HCT116 (cell line): ENCODE measurements at regions not wholly inside any gene's neighbourhood (a gene's known extent, or its start where the extent isn't known, plus 50 kb on each side); places are given as distances from the start of the nearest gene placed in this dataset.

ENCODE experiments used
- ATAC-seq: fragments of 200-7000 bp; cut with Tn5 transposase; 2 replicates; pipeline ENCODE4 v1.9.1; 2020; ENCODE audit warnings: mild to moderate bottlenecking, moderate library complexity
- BruUV-seq: library from RNA; stranded (reverse); fragments of 400-500 nt; replicated peaks from 2 replicates; lab custom pipeline; 2021; lab: Mats Ljungman, UMichigan
- CTCF ChIA-PET: fragments of 300-600 bp; sonication (Branson Sonifier 250); formaldehyde crosslinking; loops from one replicate; lab custom pipeline; 2021; ENCODE audit warnings: antibody characterized with exemption; lab: Charles Lee
- POLR2A ChIA-PET: fragments of 300-600, 350-600 bp; sonication (Branson Sonifier 250); formaldehyde crosslinking; loops from one replicate; lab custom pipeline; 2021; ENCODE audit warnings: antibody characterized with exemption; lab: Charles Lee
- RAD21 ChIA-PET, 2 experiments: fragments of 300-600 bp; sonication (Branson Sonifier 250); formaldehyde crosslinking; loops; one replicate each; lab custom pipeline; 2023; ENCODE audit warnings: low total read pairs in 2 of 2; ENCODE audit not compliant: uncharacterized antibody in 2 of 2, unreplicated experiment in 2 of 2, low non-redundant PET in 1 of 2; lab: Charles Lee
- DNase-seq: peaks from one replicate; pipeline ENCODE4 v3.0.0-alpha.2; 2010; ENCODE audit warnings: low read depth, low spot score
- H2AFZ ChIP-seq: fragments of 200-600 bp; shearing (Covaris generic), sonication (generic); 2 replicates; pipeline ENCODE4 v1.6.1; 2017; ENCODE audit warnings: low read depth, mixed run types, mixed read lengths, antibody characterized with exemption, low read length; ENCODE audit not compliant: poor library complexity, severe bottlenecking
- H3K27ac ChIP-seq: 2 replicates; pipeline ENCODE4 v1.5.1; 2012; ENCODE audit warnings: low read depth, low read length
- H3K27me3 ChIP-seq: fragments of 200-600 bp; sonication (generic); 2 replicates; pipeline ENCODE4 v1.6.1; 2016; ENCODE audit warnings: mixed run types, low read length, mixed read lengths; ENCODE audit not compliant: insufficient read depth
- H3K36me3 ChIP-seq, 2 experiments: fragments of 200-500 bp in 1 of 2; fragments of 200-600 bp in 1 of 2; sonication (Bioruptor generic) in 1 of 2; sonication (generic) in 1 of 2; 2 replicates each; pipeline versions ENCODE4 v1.5.1 to v1.6.1; 2014 to 2016; ENCODE audit warnings: low read length in 2 of 2, inconsistent platforms in 1 of 2, mixed read lengths in 1 of 2, mixed run types in 1 of 2; ENCODE audit not compliant: insufficient read depth in 2 of 2, control insufficient read depth in 1 of 2
- H3K4me1 ChIP-seq, 2 experiments: fragments of 200-600 bp in 1 of 2; sonication (generic) in 1 of 2; 2 replicates each; pipeline versions ENCODE4 v1.5.1 to v1.6.1; 2012 to 2017; ENCODE audit warnings: low read length in 2 of 2, inconsistent platforms in 1 of 2, mild to moderate bottlenecking in 1 of 2, mixed read lengths in 1 of 2, mixed run types in 1 of 2, moderate library complexity in 1 of 2; ENCODE audit not compliant: insufficient read depth in 2 of 2, control insufficient read depth in 1 of 2
- H3K4me2 ChIP-seq: fragments of 200-600 bp; sonication (generic); 2 replicates; pipeline ENCODE4 v1.6.1; 2017; ENCODE audit warnings: mixed run types, low read length, mixed read lengths
- H3K4me3 ChIP-seq, 2 experiments: fragments of 200-600 bp in 1 of 2; sonication (generic) in 1 of 2; replicated peaks in 1 of 2; 2 replicates each; pipeline ENCODE4 v1.5.1; 2011 to 2016; ENCODE audit warnings: low read length in 2 of 2, control low read depth in 1 of 2, low read depth in 1 of 2, mild to moderate bottlenecking in 1 of 2, mixed read lengths in 1 of 2, mixed run types in 1 of 2
- H3K79me2 ChIP-seq: fragments of 200-600 bp; sonication (generic); 2 replicates; pipeline ENCODE4 v1.6.1; 2017; ENCODE audit warnings: mild to moderate bottlenecking, mixed run types, low read length, moderate library complexity, mixed read lengths; ENCODE audit not compliant: insufficient read depth
- H3K9ac ChIP-seq: fragments of 200-600 bp; sonication (generic); 2 replicates; pipeline ENCODE4 v1.6.1; 2016; ENCODE audit warnings: low read length, mixed read lengths
- H3K9me2 ChIP-seq: fragments of 200-600 bp; sonication (generic), shearing (Covaris generic); 2 replicates; pipeline ENCODE4 v1.6.1; 2017; ENCODE audit warnings: mixed run types, mild to moderate bottlenecking, moderate library complexity; ENCODE audit not compliant: insufficient read depth
- H3K9me3 ChIP-seq, 2 experiments: fragments of 200-500 bp in 1 of 2; fragments of 200-600 bp in 1 of 2; sonication (Bioruptor generic) in 1 of 2; sonication (generic) in 1 of 2; 2 replicates each; pipeline ENCODE4 v1.6.1; 2014 to 2017; ENCODE audit warnings: low read length in 2 of 2, mixed read lengths in 2 of 2, inconsistent platforms in 1 of 2, low read depth in 1 of 2, mild to moderate bottlenecking in 1 of 2, mixed run types in 1 of 2, moderate library complexity in 1 of 2; ENCODE audit not compliant: control insufficient read depth in 1 of 2, insufficient read depth in 1 of 2
- H4K20me1 ChIP-seq: fragments of 200-600 bp; sonication (generic), shearing (Covaris generic); 2 replicates; pipeline ENCODE4 v1.6.1; 2017; ENCODE audit warnings: mixed run types, mild to moderate bottlenecking, moderate library complexity; ENCODE audit not compliant: insufficient read depth
- ATF3 ChIP-seq: IDR thresholded peaks from 2 replicates; pipeline ENCODE4 v1.6.1; 2012
- ELF1 ChIP-seq: IDR thresholded peaks from 2 replicates; pipeline ENCODE4 v1.6.1; 2012; ENCODE audit warnings: low read depth, borderline replicate concordance
- EZH2 ChIP-seq: fragments of 200-600 bp; sonication (generic); IDR thresholded peaks from 2 replicates; pipeline ENCODE4 v1.6.1; 2017; ENCODE audit warnings: antibody characterized with exemption, mixed run types
- FOSL1 ChIP-seq: IDR thresholded peaks from 2 replicates; pipeline ENCODE4 v1.6.1; 2012; ENCODE audit warnings: low read depth
- JUND ChIP-seq: IDR thresholded peaks from 2 replicates; pipeline ENCODE4 v1.6.1; 2012
- POLR2A ChIP-seq: IDR thresholded peaks from 2 replicates; pipeline ENCODE4 v1.7.0; 2011; ENCODE audit warnings: borderline replicate concordance; ENCODE audit not compliant: insufficient read depth, insufficient read length; ENCODE audit errors: extremely low read depth
- RAD21 ChIP-seq: IDR thresholded peaks from 2 replicates; pipeline ENCODE4 v1.6.1; 2012; ENCODE audit warnings: low read depth, mild to moderate bottlenecking
- SIN3A ChIP-seq: IDR thresholded peaks from 2 replicates; pipeline ENCODE4 v1.6.1; 2012; ENCODE audit warnings: low read depth
- SP1 ChIP-seq: IDR thresholded peaks from 2 replicates; pipeline ENCODE4 v1.6.1; 2012; ENCODE audit warnings: low read depth
- ZBTB33 ChIP-seq: IDR thresholded peaks from 2 replicates; pipeline ENCODE4 v1.6.1; 2011; ENCODE audit warnings: mild to moderate bottlenecking, low read length, moderate library complexity; ENCODE audit not compliant: insufficient replicate concordance; ENCODE audit errors: extremely low read depth
- intact Hi-C: fragments of 100-400 bp; cut with micrococcal nuclease; formaldehyde crosslinking; loops from 2 replicates; pipeline ENCODE4 v1.10.0; 2022

- TF ChIP-seq FOSL1 (no peak), ELF1 (no peak), ZBTB33 (no peak), EZH2 (no peak), SP1 (no peak), SIN3A (no peak), JUND (no peak), ATF3 (no peak), RAD21 (no peak), POLR2A (no peak)
- TF ChIP-seq, all 23 proteins: peak for 0
- BruUV-seq: no TSS peak
- H3K36me3 ChIP-seq: no peaks in the 10 kb centered on the region
- H3K79me2 ChIP-seq: no peaks in the 10 kb centered on the region
- intact Hi-C loops: no loop called here
- no peak overlapping the region for H3K4me2 ChIP-seq
- H3K27me3 ChIP-seq: no peaks in the 10 kb centered on the region
- H3K9me2 ChIP-seq: no peaks in the 10 kb centered on the region
- no peak overlapping the region for H3K4me3 ChIP-seq
- H3K27ac ChIP-seq: no peak overlapping the region
- H2AFZ ChIP-seq: no peak overlapping the region
- H3K4me1 ChIP-seq: peaks cover 0 to 12% of the 10 kb centered on the region in 2 experiments; a peak in 2 of 4 replicates
- no peaks in the 10 kb centered on the region for H3K9me3 ChIP-seq
- H3K9ac ChIP-seq: no peak overlapping the region
- no peaks in the 10 kb centered on the region for H4K20me1 ChIP-seq
- no peak for ATAC-seq
- RAD21 ChIA-PET: no interaction called here
- CTCF ChIA-PET: no interaction called here
- no peak for DNase-seq
- POLR2A ChIA-PET: no interaction called here
Measured at GRCh38 chr1:20413776-20414140, 72.3 kb downstream of the CAMK2N1 start.
